GM18502 (cell line): ENCODE measurements at regions not wholly inside any gene's neighbourhood (a gene's known extent, or its start where the extent isn't known, plus 50 kb on each side); places are given as distances from the start of the nearest gene placed in this dataset.
"Not testable (repeated sequence)": the region's sequence is repeated elsewhere in the genome, so short reads cannot be mapped to it uniquely, and the experiment has no call there.

Experiments used
- ATAC-seq: cut with Tn5 transposase; IDR thresholded peaks from one replicate; pipeline ENCODE4 v1.9.1; 2021; ENCODE audit warnings: mild to moderate bottlenecking; ENCODE audit not compliant: unreplicated experiment, poor library complexity

DNA sequence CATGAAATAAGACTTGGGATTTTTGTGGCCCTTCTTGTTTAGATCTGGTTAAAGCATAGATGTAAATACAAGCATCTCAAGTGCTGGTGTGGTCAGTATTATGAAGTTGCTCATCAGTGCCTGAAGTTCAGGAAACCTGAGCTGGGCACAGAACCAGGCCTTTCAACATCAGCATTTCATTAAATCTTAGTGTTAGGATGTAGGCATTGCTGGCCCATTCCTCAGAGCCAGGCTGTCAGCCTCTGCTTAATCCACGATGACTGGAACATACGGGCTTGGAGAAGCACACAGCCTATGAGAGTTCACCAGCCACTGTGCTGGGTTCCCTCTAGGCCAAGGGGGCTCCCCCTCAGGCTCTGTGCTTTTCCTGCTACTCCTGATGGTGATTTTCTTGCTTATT is 270.2 kb downstream of the EN1 start:
- no peak for ATAC-seq

DNA sequence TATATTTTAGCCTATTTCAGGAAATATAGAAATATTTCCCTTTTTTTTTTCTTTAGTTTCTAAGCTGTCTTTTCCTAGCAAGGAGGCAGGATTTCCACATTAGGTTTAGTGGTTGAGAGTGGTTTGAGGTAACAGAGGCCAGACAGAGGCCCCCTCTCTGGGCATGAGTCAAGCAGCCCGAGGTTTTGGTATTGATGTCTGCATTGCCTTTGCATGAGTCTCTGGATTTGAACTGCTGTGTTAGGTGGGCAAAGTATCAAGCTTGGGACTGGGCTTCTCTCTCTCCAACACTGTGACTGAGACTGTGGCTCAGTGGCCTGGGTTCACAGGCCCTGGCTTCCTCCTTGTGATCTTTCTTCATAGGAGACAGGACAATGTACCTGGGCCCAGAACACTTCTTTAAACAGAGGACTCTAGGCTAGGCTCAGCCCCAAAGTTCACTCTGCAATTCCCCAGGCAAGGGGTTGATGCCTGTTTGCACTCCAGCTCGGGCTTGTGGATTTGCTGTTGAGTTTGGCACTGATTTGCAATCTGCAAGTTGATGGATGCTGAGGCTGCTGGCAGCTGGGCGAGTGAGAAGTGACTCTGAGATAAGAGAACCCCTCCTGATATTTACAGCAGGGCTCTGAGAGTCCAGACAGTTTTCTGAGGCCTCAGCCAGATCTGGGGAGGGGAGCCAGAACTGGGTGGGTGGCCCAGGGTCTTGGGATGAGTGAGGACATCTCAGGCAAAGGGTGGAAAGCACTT is 271.2 kb downstream of the EN1 start:
- ATAC-seq = no peak

GRCh38 chr2:118572380-118572779 is 275.1 kb downstream of the EN1 start:
- not testable (repeated sequence) for ATAC-seq

GRCh38 chr2:118569876-118570535 is 277.4 kb downstream of the EN1 start:
- no peak for ATAC-seq

DNA sequence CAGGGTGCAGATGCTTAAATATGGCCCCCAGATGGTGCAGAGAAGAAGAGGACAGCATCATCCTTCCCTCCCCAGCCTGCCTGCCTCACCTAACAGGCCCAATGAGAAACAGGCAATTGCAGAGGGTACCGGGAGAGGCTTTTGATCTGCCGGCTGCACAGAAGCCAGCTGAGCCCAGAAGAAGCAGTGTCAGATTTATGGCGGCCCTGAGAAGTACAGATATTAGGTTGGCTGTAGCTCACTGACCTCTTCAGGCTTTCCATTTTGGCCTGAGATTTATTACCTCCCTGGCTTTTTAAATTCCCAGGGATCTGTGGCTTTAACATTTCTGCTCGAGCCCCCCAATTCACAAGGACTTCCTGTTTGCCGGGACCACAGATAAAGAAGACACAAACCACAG is 278.7 kb downstream of the EN1 start:
- no peak for ATAC-seq

GRCh38 chr2:118565786-118566540 is 281.5 kb downstream of the EN1 start:
- ATAC-seq = no peak

DNA sequence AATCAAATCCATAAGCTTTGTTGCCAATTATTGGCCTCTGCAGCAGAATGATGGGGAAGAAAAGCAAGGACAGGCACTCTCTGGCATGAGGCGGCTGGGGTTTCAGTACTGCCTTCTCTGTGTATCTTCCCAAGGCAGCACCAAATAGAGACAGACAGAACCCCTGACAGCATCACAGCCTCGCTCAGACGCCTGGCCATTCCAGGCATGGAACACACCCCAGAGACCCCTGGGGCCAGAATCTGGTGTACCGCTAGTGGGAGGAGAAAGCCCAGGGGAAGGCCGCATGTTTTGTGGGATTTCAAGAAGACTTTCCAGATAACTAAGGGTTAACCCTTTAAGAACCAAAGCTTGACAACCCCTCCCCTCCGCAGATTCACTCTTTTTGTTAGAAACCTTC is 282.1 kb downstream of the EN1 start:
- no peak for ATAC-seq

GRCh38 chr2:118562144-118562543 is 285.3 kb downstream of the EN1 start:
- no peak for ATAC-seq

GRCh38 chr2:118558846-118559245 is 288.6 kb downstream of the EN1 start:
- ATAC-seq = no peak

- no peak for ATAC-seq
Measured at GRCh38 chr2:118557791-118558190, 289.7 kb downstream of the EN1 start.

DNA sequence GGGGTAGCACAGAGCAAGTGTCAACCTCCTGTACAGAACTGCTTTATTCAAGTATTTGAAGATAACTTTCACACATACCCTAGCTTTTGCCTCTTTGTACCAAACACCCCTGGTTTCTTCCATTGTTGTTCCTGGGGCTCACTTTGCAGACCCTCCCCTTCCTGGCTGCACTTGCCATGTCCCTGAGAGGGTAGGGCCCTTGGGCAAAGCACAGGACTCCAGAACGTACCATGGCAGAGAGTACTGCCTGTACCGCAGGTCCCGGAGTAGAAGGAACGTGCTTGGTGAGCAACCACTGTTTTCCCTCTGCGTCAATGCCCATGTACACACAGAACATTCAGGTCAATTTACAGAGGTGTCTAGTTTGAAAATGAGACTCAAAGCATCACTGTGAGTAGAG is 290.4 kb downstream of the EN1 start:
- ATAC-seq = no peak

- no peak for ATAC-seq
Measured at GRCh38 chr2:118554616-118555015, 292.8 kb downstream of the EN1 start.

DNA sequence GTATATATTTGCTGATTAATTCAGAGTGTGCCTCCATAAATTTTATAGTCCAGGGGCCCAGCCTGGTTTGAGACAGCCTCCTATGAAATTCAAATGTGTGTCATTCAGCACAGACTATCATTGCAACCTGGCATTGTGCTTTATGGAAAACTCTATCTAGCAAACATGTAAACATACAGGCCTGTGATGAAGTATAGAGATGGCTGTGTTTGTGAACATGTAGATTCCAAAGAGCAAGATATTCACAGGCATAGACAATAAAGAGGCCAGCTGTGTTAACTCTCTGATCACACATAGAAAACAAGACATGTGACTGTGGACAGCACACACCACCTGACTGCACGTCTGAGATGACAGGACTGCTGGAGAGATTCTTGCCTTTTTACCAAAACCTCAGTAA is 297.9 kb downstream of the EN1 start:
- ATAC-seq = no peak

DNA sequence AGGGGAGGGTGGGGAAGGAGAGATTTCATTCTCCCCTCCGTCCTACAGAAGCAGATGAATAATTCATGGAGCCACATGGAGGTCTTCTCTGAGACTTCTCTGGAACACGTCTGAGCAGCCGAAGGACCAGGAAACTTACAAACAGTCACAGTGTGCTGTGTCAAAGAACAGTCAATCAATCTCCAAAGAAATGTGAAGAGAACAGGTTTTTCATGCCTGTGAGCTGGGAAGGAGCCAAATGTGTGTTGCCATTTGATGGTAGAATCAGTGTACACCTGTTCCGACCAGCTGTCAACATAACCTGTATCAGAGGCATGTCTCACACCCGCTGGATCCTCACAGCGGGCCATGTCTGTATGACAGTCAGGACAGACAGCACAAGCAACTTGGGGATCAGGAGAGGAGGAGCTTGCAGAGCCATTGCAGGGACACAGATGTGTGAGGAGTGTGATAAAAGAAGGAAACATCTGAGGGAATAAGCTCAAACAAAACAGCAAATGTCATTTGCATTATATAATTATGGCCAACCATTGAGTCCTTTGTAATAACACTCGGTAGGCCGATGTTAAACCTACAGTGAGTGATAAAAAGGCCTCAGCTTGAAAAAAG is 298.5 kb downstream of the EN1 start:
- no peak for ATAC-seq

GRCh38 chr2:118539290-118539689 is 308.2 kb downstream of the EN1 start:
- no peak for ATAC-seq

DNA sequence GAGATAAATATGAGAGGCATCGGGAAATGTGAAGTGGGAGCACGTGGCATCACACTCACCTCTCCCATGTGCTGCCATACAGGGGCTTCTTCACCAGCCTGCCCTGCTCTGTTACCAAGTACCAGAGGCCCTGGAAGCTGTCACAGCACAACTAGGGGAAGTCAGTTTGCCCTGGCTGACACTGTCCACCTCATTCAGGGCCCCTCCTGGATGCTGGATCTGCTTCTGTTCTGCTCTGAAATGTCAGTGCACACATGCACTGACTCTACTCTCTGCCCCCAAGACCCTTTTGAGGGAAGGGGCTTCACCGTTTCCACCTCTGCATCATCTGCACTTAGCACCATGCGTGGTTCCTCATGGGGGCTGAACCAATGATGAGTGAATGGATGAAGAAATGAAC is 311.1 kb downstream of the EN1 start:
- ATAC-seq = no peak

GRCh38 chr2:118535818-118536212 is 311.6 kb downstream of the EN1 start:
- no peak for ATAC-seq

GRCh38 chr2:118535171-118535817 is 312.2 kb downstream of the EN1 start:
- ATAC-seq = no peak

GRCh38 chr2:118530976-118531375 is 316.5 kb downstream of the EN1 start:
- no peak for ATAC-seq

DNA sequence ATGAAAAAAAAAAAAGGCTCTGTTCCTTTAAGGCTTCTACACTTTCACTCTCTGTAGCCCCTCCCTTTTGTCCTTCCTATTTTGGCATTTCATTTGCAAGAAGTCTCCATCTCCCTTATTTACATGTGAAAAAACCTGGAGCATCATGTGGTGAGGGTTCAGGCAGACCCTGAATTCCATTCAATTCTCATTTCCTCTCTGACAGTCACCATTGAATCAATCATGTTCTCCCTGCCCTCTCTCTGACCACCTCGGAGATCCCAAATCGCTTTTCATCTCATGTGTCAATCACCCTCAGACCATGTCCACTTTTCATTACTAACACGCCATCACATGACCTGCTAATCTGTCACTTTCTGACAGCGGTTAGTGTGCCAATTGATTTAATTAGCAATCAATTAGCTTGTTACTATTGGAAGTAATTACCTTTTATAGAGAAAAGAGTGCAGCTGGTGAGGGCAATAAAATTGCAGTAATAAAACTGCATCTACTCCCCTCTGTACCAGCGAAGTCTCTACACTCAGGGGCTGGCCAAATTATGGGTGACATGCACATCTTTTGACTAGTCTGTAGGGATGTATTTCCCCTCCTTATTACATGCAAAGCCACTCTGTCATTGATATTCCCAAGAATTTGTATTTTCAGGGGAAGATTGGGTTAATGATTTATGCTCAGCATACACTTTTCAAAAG is 317.4 kb downstream of the EN1 start:
- ATAC-seq = no peak
